Stimulated activated CD4-positive, alpha-beta T cell treated with anti-CD3 and anti-CD28 coated beads, Interleukin-15, amount 100 ng/mL, for 48 hours (primary cell): ENCODE measurements at regions not wholly inside any gene's neighbourhood (a gene's known extent, or its start where the extent isn't known, plus 50 kb on each side); places are given as distances from the start of the nearest gene placed in this dataset.
"Not testable (repeated sequence)": the region's sequence is repeated elsewhere in the genome, so short reads cannot be mapped to it uniquely, and the experiment has no call there.

ENCODE experiments used
- DNase-seq, 2 donors: peaks; one replicate each; pipeline ENCODE4 v3.0.0-alpha.2; 2020; ENCODE audit warnings: low read depth in 2 of 2

DNA sequence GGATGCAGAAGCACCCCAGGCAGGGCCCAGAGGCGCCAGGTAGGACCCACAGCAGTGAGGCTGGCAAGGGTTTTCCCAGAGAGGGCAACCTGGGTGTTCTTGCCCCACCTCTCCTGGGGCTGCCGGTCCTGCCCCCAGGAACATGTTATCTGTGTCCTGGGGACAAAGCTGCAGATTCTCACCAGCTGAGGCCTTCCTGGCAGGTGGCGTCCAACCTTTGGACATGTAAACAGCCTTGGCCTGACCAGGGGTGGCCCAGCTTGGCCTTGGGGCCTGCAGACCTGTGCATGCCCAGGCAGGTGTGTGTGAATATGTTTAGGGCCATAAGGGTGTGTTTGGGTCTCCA, 101.8 kb upstream of the LARP1 start:
- DNase-seq: no peak

DNA sequence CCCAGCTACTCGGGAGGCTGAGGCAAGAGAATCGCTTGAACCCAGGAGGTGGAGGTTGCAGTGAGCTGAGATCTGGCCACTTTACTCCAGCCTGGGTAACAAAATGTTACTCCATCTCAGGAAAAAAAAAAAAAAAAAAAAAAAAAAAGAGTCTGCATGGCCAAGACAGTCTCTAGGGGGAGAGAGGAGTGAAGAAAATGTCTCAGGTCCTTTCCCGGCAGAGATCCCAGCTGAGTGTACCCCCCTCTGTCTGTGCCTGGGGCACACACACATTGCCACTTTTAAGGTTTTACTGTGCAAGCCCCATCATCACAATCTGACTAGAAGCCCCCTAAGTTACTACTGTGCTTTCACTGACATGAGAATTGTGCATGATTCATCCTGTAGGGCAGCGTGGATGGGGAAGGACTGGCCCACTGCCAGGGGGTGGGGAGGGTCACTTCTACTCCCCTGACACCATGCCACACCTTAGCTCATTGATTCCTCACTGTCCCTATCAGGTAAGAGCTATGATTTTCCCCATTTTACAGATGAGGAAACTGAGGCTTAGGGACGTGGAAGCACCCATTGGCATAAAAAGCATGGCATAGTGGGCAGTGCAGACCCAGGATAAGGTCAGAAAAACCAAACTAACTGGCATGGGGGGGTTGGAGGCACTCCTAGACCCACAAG, 102.3 kb upstream of the LARP1 start:
- no peak for DNase-seq

DNA sequence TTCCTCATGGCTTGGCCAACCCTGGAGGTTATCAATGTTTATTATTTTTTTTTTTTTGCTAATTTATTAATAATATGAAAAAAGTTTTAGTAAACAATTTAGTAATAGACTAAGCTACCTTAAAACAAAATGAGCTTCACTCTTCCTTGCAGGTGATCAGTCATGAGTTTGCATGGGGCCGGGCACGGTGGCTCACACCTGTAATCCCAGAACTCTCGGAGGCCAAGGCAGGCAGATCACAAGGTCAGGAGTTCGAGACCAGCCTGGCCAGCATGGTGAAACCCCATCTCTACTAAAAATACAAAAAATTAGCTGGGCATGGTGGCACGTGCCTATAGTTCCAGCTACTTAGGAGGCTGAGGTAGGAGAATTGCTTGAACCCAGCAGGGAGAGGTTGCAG, 103.4 kb upstream of the LARP1 start:
- not testable (repeated sequence) for DNase-seq

DNA sequence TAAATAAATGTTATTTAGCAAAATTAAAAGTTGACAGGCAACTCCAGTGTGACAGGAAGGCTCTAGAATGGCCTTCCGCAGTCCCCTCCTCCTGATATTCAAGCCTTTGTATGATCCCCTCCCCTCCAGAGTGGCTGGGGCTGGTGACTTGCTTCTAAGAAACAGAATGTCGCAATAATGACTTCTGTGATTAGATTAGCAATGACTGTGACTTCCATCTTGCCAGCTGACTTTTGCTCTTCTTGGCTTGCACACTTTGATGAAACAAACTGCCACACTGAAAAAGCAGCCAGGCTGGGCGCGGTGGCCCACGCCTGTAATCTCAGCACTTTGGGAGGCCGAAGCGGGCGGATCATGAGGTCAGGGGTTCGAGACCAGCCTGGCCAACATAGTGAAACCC, 106.5 kb upstream of the LARP1 start:
- no peak for DNase-seq

- no peak for DNase-seq
Observed at GRCh38 chr5:154648229-154648628, 106.9 kb upstream of the LARP1 start.

GRCh38 chr5:154647761-154648145, 107.4 kb upstream of the LARP1 start:
- DNase-seq: no peak

DNA sequence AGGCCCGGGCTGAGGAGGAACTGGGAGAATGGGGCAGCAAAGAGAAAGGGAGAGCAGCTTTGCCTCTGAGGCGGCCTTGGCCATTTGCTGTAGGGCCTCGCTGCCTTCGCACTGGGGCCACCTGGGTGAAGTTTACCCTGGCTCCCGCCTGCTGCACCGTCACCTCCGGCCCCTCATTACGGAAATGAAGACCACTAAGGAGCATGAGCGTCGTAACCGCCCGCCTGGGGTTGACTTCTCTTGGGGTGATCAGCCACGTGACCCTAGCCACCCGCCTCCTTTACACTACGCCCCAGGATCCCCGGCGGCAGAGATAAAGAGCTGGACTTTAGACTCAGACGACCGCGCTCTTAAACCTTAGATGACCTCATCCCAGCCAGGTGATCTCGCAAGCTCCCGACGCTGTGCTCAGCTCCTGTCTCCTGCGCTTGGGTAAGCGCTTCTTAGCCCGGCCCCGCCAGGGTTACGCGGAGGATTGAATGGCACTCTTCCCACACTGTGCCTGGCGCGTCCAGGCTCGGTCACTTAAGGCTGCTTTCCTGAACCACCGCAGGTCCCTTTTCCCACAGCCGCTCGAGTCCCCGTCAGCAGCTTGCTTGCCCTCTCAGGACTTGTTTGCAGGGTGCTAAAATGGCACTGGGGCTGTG, 107.9 kb upstream of the LARP1 start:
- no peak for DNase-seq

DNA sequence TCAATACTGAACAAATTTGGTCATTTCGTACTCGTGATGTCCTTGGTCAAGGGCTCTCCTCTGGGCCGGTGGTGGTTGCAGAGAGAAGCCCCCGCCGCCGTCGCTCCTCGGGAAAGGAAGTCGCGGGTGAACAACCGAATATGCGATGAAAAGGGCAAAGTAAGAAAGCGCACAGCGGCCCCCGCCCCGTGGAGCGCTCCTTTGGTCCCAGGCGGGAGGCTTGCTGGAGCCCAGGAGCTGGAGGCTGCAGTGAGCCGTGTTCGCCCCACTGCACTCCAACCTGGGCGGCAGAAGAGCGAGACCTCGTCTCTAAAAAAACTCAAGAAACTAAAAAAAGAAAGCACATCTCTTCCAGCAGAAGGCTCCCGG, 108.4 kb upstream of the LARP1 start:
- DNase-seq: no peak

DNA sequence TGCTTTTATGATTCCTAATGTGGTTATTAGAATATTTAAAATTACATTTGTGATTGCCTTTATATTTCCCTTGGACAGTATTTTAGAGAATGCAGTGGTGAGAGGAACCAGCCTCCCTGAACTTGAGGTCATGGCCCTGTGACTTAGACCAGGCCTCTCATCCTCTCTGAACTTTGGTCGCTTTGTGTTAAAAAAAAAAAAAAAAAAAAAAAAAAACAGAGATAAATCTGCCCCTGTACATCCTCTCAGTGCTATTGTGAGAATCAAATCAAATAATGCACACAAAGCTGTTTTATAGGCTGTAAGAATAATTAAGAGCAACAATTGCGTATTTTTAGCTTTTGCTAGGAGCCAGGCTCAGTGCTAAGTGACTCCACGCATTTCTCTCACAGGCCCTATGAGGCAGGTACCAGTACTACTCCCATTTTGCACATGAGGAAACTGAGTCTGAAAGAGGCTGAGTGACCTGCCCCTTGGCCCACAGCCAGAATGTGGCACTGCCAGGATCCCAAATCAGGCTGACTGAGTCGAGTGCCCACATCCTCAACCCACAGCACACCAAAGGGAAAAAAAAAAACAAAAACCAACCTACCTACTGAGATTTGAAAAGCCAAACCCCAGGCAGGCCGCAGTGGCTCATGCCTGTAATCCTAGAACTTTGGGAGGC, 110.3 kb upstream of the LARP1 start:
- no peak for DNase-seq

GRCh38 chr5:154642499-154643245, 112.5 kb upstream of the LARP1 start:
- DNase-seq: no peak

- DNase-seq: not testable (repeated sequence)
Observed at GRCh38 chr5:154640213-154640831, 114.9 kb upstream of the LARP1 start.

DNA sequence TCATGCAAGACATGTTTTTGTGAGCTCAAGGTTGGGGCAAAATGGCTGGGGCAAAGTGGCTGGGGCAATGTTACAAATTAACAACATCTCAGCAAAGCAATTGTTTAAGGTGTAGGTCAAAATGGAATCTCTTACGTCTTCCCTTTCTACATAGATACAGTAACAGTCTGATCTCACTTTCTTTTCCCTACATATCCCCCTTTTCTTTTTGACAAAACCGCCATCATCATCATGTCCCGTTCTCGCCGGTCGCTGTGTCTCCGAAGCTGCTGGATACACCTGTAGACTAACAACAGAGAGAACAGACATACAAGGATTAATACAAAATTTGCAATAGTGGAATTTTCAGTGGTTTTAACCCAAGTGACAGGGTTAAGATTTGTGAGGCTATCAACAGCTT, 118.4 kb upstream of the LARP1 start:
- not testable (repeated sequence) for DNase-seq

- not testable (repeated sequence) for DNase-seq
Observed at GRCh38 chr5:154636271-154636670, 118.9 kb upstream of the LARP1 start.

DNA sequence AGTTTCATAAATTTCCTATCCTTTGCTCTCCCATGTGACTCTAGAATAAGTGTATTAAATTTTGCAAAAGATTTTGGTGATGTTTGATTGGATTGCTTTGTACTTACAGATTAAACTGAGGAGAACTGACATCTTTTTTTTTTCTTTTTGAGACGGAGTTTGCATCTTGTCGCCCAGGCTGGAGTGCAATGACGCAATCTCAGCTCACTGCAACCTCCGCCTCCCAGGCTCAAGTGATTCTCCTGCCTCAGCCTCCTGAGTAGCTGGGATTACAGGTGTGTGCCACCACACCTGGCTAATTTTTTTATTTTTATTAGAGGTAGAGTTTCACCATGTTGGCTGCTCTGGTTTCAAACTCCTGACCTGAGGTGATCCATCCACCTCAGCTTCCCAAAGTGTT, 121.4 kb upstream of the LARP1 start:
- DNase-seq: not testable (repeated sequence)

- no peak for DNase-seq
Observed at GRCh38 chr5:154631141-154631540, 124.0 kb upstream of the LARP1 start.

- no peak for DNase-seq
Observed at GRCh38 chr5:154630410-154630809, 124.8 kb upstream of the LARP1 start.

- no peak for DNase-seq
Observed at GRCh38 chr5:154628685-154629084, 126.5 kb upstream of the LARP1 start.

DNA sequence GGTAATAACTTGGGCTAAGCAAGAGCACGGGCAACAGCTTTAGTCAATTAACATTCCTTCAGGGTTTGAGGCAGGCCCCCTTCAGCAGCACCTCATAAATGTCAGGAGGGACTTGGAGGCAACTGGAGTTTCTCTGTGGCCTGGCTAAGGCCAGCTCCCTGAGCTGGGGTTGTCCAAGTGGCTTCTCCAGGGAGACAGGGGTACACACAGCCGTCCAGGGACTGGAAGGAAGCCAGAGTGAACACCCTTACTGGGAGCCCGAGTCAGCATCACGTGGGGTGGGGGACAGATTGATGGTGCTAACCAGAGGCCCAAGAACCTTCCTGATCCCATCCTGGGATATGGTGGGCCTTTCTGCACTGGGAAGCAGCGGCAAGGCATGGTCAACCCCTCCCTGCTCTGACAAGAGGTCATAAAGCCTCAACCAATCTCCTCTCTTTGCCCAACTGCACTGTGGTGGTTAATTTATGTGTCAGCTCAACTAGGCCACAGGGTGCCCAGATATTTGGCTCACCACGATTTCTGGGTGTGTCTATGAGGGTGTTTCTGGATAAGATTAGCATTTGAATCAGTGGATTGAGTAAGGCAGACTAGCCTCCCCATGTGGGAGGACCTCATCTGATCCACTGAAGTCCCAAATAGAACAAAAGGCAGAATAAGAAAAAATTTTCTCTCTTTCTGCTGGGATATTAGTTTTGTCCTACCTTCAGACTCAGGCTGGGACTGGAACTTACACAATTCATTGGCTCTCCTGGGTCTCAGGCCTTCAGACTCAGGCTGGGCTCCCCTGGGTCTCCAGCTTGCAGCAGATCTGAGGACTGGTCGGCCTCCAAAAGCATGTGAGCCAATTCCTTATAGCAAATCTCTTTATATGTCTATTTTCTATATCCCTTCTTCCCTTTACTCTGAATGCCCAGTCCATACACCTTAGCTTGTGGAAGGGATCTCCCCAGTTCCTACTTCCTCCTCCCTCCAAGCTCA, 127.2 kb upstream of the LARP1 start:
- DNase-seq: no peak

DNA sequence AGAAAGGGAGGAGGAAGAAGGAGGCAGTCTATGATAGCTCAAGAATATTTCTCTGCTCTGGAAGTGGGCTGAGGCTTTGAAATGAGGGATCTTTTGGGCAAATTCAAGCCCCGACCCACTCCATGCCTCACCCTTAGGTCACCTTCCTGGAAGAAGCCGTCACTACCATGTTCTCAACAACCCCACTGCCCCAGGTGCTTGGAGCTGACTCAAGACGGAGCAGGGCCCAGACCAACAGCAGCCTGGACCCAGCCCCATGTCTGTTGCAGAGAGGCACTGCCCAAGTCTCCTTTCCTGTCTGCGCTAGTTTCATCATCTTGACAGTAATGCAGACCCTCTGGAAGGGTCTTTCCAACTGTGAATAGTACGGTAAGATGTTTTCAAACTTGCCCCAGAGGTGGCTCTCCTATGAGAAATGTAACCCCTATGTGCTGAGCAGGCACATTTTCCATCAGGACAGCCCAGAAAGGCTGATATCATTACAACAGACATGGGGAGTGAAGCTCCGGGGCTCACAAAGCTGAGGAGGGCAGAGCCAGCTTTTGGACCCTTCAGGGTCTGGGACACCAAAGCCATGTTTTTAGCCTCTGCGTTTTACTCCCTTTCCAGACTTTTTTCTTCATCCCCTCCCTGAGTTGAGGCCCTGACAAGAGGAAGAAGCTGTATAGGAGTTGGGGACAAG, 128.2 kb upstream of the LARP1 start:
- no peak for DNase-seq

DNA sequence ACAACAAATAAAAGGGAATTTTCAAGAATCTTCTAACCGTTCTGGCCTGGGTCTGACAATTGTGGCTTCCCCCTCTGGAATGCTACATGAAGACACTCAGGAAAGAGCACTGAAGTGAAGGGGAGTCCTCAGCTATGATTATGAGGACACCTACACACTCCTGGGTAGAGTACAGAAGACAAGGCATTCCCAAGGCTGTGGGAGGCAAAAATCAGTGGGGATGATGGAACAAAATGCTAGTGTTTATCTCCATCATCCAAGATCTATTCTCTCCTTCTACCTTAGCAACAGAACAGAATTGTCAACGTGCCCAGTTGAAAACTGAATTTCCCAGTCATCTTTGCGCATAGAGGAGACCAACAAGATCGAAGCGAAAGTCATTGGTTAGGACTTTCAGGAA, 130.1 kb upstream of the LARP1 start:
- no peak for DNase-seq
